Activated T-helper 2 cell treated with anti-CD3 and anti-CD28 coated beads, Interferon-gamma antibody, Interleukin-2, Interleukin-4, amounts not matched to agents 10 μg/mL and 5 μg/mL and 100 μg/mL, durations not matched to agents 14 hours and 24 hours and 36 hours (primary cell): ENCODE measurements at regions not wholly inside any gene's neighbourhood (a gene's known extent, or its start where the extent isn't known, plus 50 kb on each side); places are given as distances from the start of the nearest gene placed in this dataset.
"Not testable (repeated sequence)": the region's sequence is repeated elsewhere in the genome, so short reads cannot be mapped to it uniquely, and the experiment has no call there.

ENCODE experiments used
- DNase-seq: peaks from one replicate; pipeline ENCODE4 v3.0.0; 2021; ENCODE audit warnings: low spot score
- H3K27ac Mint-ChIP-seq: one replicate; pipeline ENCODE4 v1.8.0; 2021; ENCODE audit warnings: mixed read lengths
- H3K27me3 Mint-ChIP-seq: one replicate; pipeline ENCODE4 v1.8.0; 2021; ENCODE audit warnings: low read depth, mixed read lengths
- H3K36me3 Mint-ChIP-seq: one replicate; pipeline ENCODE4 v1.8.0; 2021; ENCODE audit warnings: low read depth, mixed read lengths
- H3K4me1 Mint-ChIP-seq: one replicate; pipeline ENCODE4 v1.8.0; 2021; ENCODE audit warnings: low read depth, mixed read lengths
- H3K4me3 Mint-ChIP-seq: one replicate; pipeline ENCODE4 v1.8.0; 2021; ENCODE audit warnings: low read depth, mild to moderate bottlenecking, moderate library complexity, mixed read lengths
- H3K9me3 Mint-ChIP-seq: one replicate; pipeline ENCODE4 v1.8.0; 2021; ENCODE audit warnings: mixed read lengths
- intact Hi-C: fragments of 100-400 bp; cut with micrococcal nuclease; formaldehyde crosslinking; loops from one replicate; pipeline ENCODE4 v1.15.1; 2023

- no peak overlapping the region for H3K27ac Mint-ChIP-seq
Observed at GRCh38 chr12:124377981-124378509, 83.2 kb downstream of the RFLNA start.

DNA sequence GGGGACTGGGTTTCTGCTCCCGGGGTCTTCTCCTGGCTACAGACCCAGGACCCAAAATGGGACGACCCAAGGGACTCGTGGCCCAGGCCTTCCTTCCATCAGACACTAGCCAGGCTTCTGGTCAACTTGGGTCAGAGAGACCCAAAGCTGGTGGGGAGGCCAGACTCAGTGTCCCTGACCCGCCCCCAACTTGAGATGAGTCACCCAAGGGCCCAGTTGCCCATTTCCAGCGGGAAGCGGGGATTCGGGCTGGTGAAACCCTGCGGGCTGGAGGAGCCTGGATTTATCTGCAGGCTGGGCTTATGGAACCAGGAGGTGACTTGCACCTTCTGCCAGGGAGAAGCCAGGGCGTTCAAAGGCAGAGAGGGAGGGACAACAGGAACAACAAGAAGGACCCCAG is 81.5 kb downstream of the RFLNA start:
- Mint-ChIP-seq H3K4me1 (no peaks in the 10 kb centered on the region), H3K4me3 (no peak overlapping the region), H3K27me3 (no peaks in the 10 kb centered on the region), H3K27ac (no peak overlapping the region), H3K36me3 (peaks cover 9% of the 10 kb centered on the region), H3K9me3 (no peaks in the 10 kb centered on the region)
- intact Hi-C loops, result no loop called here
- DNase-seq, result no peak

More at GRCh38 chr12:124377981-124378509, 83.2 kb downstream of the RFLNA start:
- Mint-ChIP-seq H3K4me1 (no peaks in the 10 kb centered on the region), H3K4me3 (no peak overlapping the region), H3K36me3 (peaks cover 10% of the 10 kb centered on the region), H3K27me3 (no peaks in the 10 kb centered on the region), H3K9me3 (no peaks in the 10 kb centered on the region)
- DNase-seq, result no peak
- intact Hi-C loops, result no loop called here

GRCh38 chr12:124375789-124376175 is 80.9 kb downstream of the RFLNA start:
- H3K4me3 Mint-ChIP-seq, result no peak overlapping the region
- H3K9me3 Mint-ChIP-seq, result no peaks in the 10 kb centered on the region
- H3K27me3 Mint-ChIP-seq, result no peaks in the 10 kb centered on the region
- intact Hi-C loops, result no loop called here
- no peak for DNase-seq
- peaks cover 9% of the 10 kb centered on the region for H3K36me3 Mint-ChIP-seq
- H3K27ac Mint-ChIP-seq, result no peak overlapping the region
- H3K4me1 Mint-ChIP-seq, result no peaks in the 10 kb centered on the region

GRCh38 chr12:124375141-124375788 is 80.4 kb downstream of the RFLNA start:
- no peaks in the 10 kb centered on the region for H3K27me3 Mint-ChIP-seq
- DNase-seq, result no peak
- no peaks in the 10 kb centered on the region for H3K4me1 Mint-ChIP-seq
- no peaks in the 10 kb centered on the region for H3K9me3 Mint-ChIP-seq
- H3K4me3 Mint-ChIP-seq, result no peak overlapping the region
- H3K27ac Mint-ChIP-seq, result no peak overlapping the region
- intact Hi-C loops, result no loop called here
- peaks cover 9% of the 10 kb centered on the region for H3K36me3 Mint-ChIP-seq

DNA sequence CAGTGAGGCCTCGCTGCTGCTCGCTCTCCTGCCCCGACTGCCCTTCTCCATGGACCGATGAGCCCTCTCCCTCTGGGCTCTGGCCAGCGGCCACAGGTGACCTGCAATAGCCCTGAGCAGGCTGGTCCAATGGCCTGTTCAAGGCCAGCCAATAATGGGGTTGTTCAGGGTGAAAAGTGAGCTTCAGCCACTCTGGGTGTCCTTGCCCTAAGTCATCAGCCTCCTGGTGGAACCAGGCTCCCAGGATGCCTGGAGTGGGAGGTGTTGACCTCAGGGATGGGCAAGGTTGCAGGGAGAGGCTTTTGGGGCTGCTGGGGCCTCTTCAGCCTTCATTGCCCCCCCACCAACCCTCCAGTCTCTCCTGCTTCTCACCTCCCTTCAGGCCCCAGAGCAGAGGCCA is 79.7 kb downstream of the RFLNA start:
- Mint-ChIP-seq H3K36me3 (peaks cover 8% of the 10 kb centered on the region), H3K4me1 (no peaks in the 10 kb centered on the region), H3K4me3 (no peak overlapping the region), H3K27me3 (no peaks in the 10 kb centered on the region), H3K9me3 (no peaks in the 10 kb centered on the region), H3K27ac (no peak overlapping the region)
- no peak for DNase-seq
- intact Hi-C loops, result no loop called here

- intact Hi-C loops, result no loop called here
Observed at GRCh38 chr12:124374147-124374546, 79.3 kb downstream of the RFLNA start.

GRCh38 chr12:124373701-124374100 is 78.8 kb downstream of the RFLNA start:
- H3K4me3 Mint-ChIP-seq, H3K4me1 Mint-ChIP-seq, H3K36me3 Mint-ChIP-seq, intact Hi-C loops, H3K9me3 Mint-ChIP-seq, H3K27ac Mint-ChIP-seq, DNase-seq, H3K27me3 Mint-ChIP-seq: not testable (repeated sequence)

More at GRCh38 chr12:124374147-124374546, 79.3 kb downstream of the RFLNA start:
- H3K36me3 Mint-ChIP-seq, result peaks cover 7% of the 10 kb centered on the region
- no peak for DNase-seq
- H3K4me1 Mint-ChIP-seq, result no peaks in the 10 kb centered on the region
- no peaks in the 10 kb centered on the region for H3K27me3 Mint-ChIP-seq
- H3K27ac Mint-ChIP-seq, result no peak overlapping the region
- no peaks in the 10 kb centered on the region for H3K9me3 Mint-ChIP-seq
- no peak overlapping the region for H3K4me3 Mint-ChIP-seq

GRCh38 chr12:124372831-124373230 is 77.9 kb downstream of the RFLNA start:
- H3K9me3 Mint-ChIP-seq, result no peaks in the 10 kb centered on the region
- no peak overlapping the region for H3K4me3 Mint-ChIP-seq
- H3K27ac Mint-ChIP-seq, result no peak overlapping the region
- H3K4me1 Mint-ChIP-seq, result no peaks in the 10 kb centered on the region
- no peaks in the 10 kb centered on the region for H3K27me3 Mint-ChIP-seq
- no peak for DNase-seq
- intact Hi-C loops, result no loop called here
- H3K36me3 Mint-ChIP-seq, result peaks cover 3% of the 10 kb centered on the region

GRCh38 chr12:124371970-124372555 is 77.2 kb downstream of the RFLNA start:
- Mint-ChIP-seq H3K27ac (no peak overlapping the region), H3K27me3 (no peaks in the 10 kb centered on the region), H3K9me3 (no peaks in the 10 kb centered on the region), H3K4me1 (no peaks in the 10 kb centered on the region), H3K36me3 (peaks cover 3% of the 10 kb centered on the region), H3K4me3 (no peak overlapping the region)
- DNase-seq, result no peak
- intact Hi-C loops, result no loop called here

- intact Hi-C loops, result no loop called here
- H3K36me3 Mint-ChIP-seq, result peaks cover 3% of the 10 kb centered on the region
Observed at GRCh38 chr12:124371366-124371765, 76.5 kb downstream of the RFLNA start.

DNA sequence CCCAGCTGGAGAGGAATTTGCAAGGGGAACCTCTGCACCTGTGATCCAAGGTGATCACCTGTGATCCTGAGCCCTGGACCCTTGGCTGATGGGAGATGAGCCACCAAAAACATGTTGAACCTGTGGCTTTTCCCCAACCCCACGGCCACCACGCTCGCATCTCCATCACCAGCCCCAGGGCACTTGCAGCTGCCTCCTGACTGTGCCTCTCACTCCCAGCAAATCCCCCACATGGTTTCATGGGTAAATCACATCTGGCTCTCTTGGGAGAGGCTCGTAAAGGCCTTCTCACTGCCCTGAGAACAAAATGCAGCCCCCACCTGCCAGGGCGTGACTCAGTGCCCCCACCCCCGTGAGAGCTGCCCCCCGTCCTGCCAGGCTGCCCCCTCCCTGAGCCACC is 76.0 kb downstream of the RFLNA start:
- no peaks in the 10 kb centered on the region for H3K4me1 Mint-ChIP-seq
- intact Hi-C loops, result no loop called here
- H3K4me3 Mint-ChIP-seq, result no peak overlapping the region
- H3K27me3 Mint-ChIP-seq, result no peaks in the 10 kb centered on the region
- H3K9me3 Mint-ChIP-seq, result no peaks in the 10 kb centered on the region
- H3K27ac Mint-ChIP-seq, result no peak overlapping the region
- peaks cover 3% of the 10 kb centered on the region for H3K36me3 Mint-ChIP-seq
- no peak for DNase-seq

More at GRCh38 chr12:124371366-124371765, 76.5 kb downstream of the RFLNA start:
- Mint-ChIP-seq H3K27me3 (no peaks in the 10 kb centered on the region), H3K9me3 (no peaks in the 10 kb centered on the region), H3K4me1 (no peaks in the 10 kb centered on the region), H3K27ac (no peak overlapping the region), H3K4me3 (no peak overlapping the region)
- no peak for DNase-seq

DNA sequence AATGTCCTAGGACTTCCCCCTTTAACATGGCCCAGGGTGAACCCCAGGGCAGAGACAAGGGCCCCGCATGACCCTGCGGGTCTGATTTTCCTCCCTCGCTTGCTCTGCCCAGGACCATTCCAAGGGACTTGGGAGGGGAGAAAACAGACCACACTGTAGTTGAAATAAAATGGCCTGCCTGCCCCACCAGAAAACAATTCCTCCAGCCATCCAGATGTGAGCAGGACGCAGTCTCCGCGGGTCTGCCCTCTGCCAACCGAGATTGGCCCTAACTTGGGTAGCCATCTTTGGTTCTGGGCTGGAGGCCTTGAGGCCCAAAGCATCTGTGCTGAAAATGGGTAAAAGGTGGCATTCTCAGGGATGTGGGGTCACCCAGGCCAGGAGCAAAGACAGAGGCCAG is 75.5 kb downstream of the RFLNA start:
- Mint-ChIP-seq H3K4me3 (no peak overlapping the region), H3K9me3 (no peaks in the 10 kb centered on the region), H3K27ac (no peak overlapping the region), H3K27me3 (no peaks in the 10 kb centered on the region), H3K36me3 (peaks cover 3% of the 10 kb centered on the region), H3K4me1 (no peaks in the 10 kb centered on the region)
- DNase-seq, result no peak
- intact Hi-C loops, result no loop called here

- H3K9me3 Mint-ChIP-seq, result no peaks in the 10 kb centered on the region
- no peaks in the 10 kb centered on the region for H3K4me1 Mint-ChIP-seq
- H3K27me3 Mint-ChIP-seq, result no peaks in the 10 kb centered on the region
- peaks cover 3% of the 10 kb centered on the region for H3K36me3 Mint-ChIP-seq
- no peak overlapping the region for H3K4me3 Mint-ChIP-seq
- intact Hi-C loops, result no loop called here
- no peak overlapping the region for H3K27ac Mint-ChIP-seq
- no peak for DNase-seq
Observed at GRCh38 chr12:124369827-124370378, 75.0 kb downstream of the RFLNA start.
